ENCODE measurements at regions not wholly inside any gene's neighbourhood (a gene's known extent, or its start where the extent isn't known, plus 50 kb on each side); places are given as distances from the start of the nearest gene placed in this dataset.

GRCh38 chr22:20646906-20647305 is 127.0 kb upstream of the SERPIND1 start:
- DNase-seq (ENCODE audit: low spot score), result no peak
- TF ChIP-seq CTCF (IDR thresholded peaks at IDR 0.05), result no peak
- H3K9me3 ChIP-seq, result no peaks in the 10 kb centered on the region
- no peak overlapping the region for H3K27ac ChIP-seq
- no peaks in the 10 kb centered on the region for H3K36me3 ChIP-seq
- no peaks in the 10 kb centered on the region for H3K4me1 ChIP-seq
- no peak overlapping the region for H3K4me3 ChIP-seq
- H3K27me3 ChIP-seq, result no peaks in the 10 kb centered on the region

DNA sequence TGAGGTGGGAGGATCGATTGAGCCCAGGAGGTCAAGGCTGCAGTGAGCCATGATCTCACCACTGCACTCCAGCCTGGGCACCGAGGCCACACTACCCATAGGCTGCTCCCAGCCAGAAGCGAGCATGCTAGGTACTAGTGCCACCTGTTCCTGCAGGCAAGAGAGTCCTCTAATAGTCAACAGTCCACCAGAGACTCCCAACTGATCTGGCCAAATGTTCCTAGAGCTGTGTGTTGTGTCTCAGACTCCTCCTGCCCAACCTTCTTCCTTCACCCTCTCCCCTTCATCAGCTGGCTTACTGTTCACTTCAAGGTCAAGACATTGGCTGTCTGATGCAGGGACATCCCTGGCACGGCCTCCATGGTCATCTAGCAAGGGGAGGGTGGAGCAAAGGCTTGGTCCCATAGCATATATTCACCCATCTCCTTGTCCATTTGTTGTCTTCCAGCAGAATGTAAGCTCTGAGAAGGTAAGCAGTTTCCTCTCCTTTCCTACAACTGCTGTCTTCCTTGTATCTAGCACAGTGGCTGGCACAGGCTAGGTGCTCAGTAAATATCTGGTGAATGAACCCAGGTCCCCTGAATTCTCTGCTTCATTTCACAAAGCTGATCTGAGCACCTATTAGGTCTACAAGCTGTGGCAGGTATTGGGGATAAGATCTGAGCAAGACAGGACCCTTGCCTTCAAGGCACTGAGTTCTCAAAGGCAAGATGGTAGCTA is 126.2 kb upstream of the SERPIND1 start:
- no peaks in the 10 kb centered on the region for H3K36me3 ChIP-seq
- TF ChIP-seq CTCF (IDR thresholded peaks at IDR 0.05), result no peak
- peak; percentile 18 for DNase-seq (ENCODE audit: low spot score)
- no peaks in the 10 kb centered on the region for H3K27me3 ChIP-seq
- no peak overlapping the region for H3K27ac ChIP-seq
- no peaks in the 10 kb centered on the region for H3K9me3 ChIP-seq
- no peak overlapping the region for H3K4me3 ChIP-seq
- H3K4me1 ChIP-seq, result no peaks in the 10 kb centered on the region

DNA sequence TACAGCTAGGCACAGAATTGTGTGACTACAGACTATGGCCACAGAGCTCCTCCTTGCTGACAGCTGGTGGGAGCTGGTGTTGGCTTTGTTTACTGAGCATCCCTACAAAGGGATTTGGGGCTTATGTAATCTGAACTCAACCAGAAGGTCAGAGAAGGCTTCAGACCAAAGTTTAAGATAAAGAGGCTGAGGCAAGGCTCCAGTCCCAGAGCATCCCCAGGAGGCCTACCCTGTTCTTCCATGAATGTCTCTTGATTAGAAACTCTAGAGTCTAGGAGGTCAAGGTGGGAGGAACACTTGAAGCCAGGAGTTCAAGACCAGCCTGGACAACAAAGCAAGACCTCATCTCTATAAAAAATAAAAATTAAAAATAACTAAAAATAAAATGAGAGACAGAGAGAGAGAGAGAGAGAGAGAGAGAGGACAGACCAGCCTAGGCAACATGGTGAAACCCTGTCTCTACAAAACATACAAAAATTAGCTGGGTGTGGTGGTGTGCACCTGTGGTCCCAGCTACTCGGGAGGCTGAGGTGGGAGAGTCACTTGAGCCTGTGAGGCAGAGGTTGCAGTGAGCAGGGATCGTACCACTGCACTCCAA is 125.5 kb upstream of the SERPIND1 start:
- DNase-seq (ENCODE audit: low spot score), result peak; percentile 21
- Histone ChIP-seq H3K4me1 (no peaks in the 10 kb centered on the region), H3K27me3 (no peaks in the 10 kb centered on the region), H3K9me3 (no peaks in the 10 kb centered on the region), H3K27ac (no peak overlapping the region), H3K4me3 (no peak overlapping the region), H3K36me3 (no peaks in the 10 kb centered on the region)
- TF ChIP-seq CTCF (IDR thresholded peaks at IDR 0.05), result no peak

- no peaks in the 10 kb centered on the region for H3K27me3 ChIP-seq
- no peaks in the 10 kb centered on the region for H3K4me1 ChIP-seq
- no peak for TF ChIP-seq CTCF (IDR thresholded peaks at IDR 0.05)
- DNase-seq (ENCODE audit: low spot score), result peak; percentile 26
- no peak overlapping the region for H3K4me3 ChIP-seq
- no peaks in the 10 kb centered on the region for H3K36me3 ChIP-seq
- H3K27ac ChIP-seq, result no peak overlapping the region
- H3K9me3 ChIP-seq, result no peaks in the 10 kb centered on the region
These were observed 123.4 kb upstream of the SERPIND1 start for GRCh38 chr22:20650294-20651207.

DNA sequence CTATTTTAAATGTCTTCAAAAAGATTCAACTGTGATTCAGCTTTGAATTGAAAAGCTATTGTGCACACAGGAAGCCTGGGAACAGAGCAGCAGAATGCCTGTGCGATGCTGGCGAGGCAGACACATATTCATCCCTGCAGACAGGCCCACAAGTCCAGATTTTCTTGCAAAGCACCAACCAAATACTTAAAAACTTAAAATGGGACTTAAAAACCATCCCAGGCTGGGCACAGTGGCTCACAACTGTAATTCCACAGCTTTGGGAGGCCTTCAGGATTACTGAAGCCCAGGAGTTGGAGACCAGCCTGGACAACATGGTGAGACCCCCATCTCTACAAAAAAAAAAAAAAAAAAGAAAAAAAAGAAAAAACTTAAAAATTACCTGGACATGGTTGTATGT is 122.6 kb upstream of the SERPIND1 start:
- no peak for TF ChIP-seq CTCF (IDR thresholded peaks at IDR 0.05)
- no peak overlapping the region for H3K4me3 ChIP-seq
- no peaks in the 10 kb centered on the region for H3K27me3 ChIP-seq
- peak; percentile 9 for DNase-seq (ENCODE audit: low spot score)
- H3K9me3 ChIP-seq, result no peaks in the 10 kb centered on the region
- H3K4me1 ChIP-seq, result no peaks in the 10 kb centered on the region
- H3K27ac ChIP-seq, result no peak overlapping the region
- no peaks in the 10 kb centered on the region for H3K36me3 ChIP-seq

Measured in right atrium auricular region (tissue), 2 donors.